SK-N-MC (cell line): ENCODE measurements at regions not wholly inside any gene's neighbourhood (a gene's known extent, or its start where the extent isn't known, plus 50 kb on each side); places are given as distances from the start of the nearest gene placed in this dataset.

ENCODE experiments used
- DNase-seq: peaks from one replicate; pipeline ENCODE4 v3.0.0-alpha.2; 2011; ENCODE audit warnings: low read depth, low spot score
- H3K27ac ChIP-seq: fragments of 200-600 bp; sonication (generic); 2 replicates; pipeline ENCODE4 v1.5.1; 2016; ENCODE audit warnings: mixed run types
- H3K36me3 ChIP-seq: fragments of 200-600 bp; sonication (generic); 2 replicates; pipeline ENCODE4 v1.6.1; 2017; ENCODE audit warnings: antibody characterized with exemption, low read length, mixed read lengths; ENCODE audit not compliant: insufficient read depth
- H3K4me3 ChIP-seq: fragments of 200-600 bp; sonication (generic); 2 replicates; pipeline ENCODE4 v1.5.1; 2016
- H3K9ac ChIP-seq: fragments of 200-600 bp; sonication (generic); 2 replicates; pipeline ENCODE4 v1.8.0; 2017; ENCODE audit warnings: mixed run types, mixed read lengths; ENCODE audit not compliant: insufficient read length
- H3K9me3 ChIP-seq: fragments of 200-600 bp; sonication (generic); 2 replicates; pipeline ENCODE4 v1.6.1; 2017; ENCODE audit warnings: low read depth, mild to moderate bottlenecking, antibody characterized with exemption, low read length, moderate library complexity, mixed read lengths
- EZH2 ChIP-seq: fragments of 200-600 bp; sonication (generic); IDR thresholded peaks from one replicate; pipeline ENCODE4 v1.6.1; 2017; ENCODE audit warnings: antibody characterized with exemption
- FOXP2 ChIP-seq: optimal IDR thresholded peaks from 2 replicates; pipeline ENCODE3; 2011; ENCODE audit warnings: mild to moderate bottlenecking, moderate library complexity; ENCODE audit not compliant: insufficient read depth; ENCODE audit errors: extremely low read length, control extremely low read depth
- POLR2AphosphoS5 ChIP-seq: IDR thresholded peaks from 2 replicates; pipeline ENCODE4 v1.6.1; 2012; ENCODE audit warnings: mild to moderate bottlenecking, low read depth, low read length, borderline replicate concordance

GRCh38 chr11:128067780-128068179 lies 519.6 kb downstream of the ETS1 start:
- no peak overlapping the region for H3K4me3 ChIP-seq

GRCh38 chr11:128066399-128066798 lies 521.0 kb downstream of the ETS1 start:
- no peak for DNase-seq
- Histone ChIP-seq H3K36me3 (no peaks in the 10 kb centered on the region), H3K27ac (no peak overlapping the region), H3K4me3 (no peak overlapping the region), H3K9ac (no peak overlapping the region), H3K9me3 (no peaks in the 10 kb centered on the region)
- TF ChIP-seq POLR2AphosphoS5 (no peak), EZH2 (no peak)

More at GRCh38 chr11:128067780-128068179, 519.6 kb downstream of the ETS1 start:
- no peaks in the 10 kb centered on the region for H3K9me3 ChIP-seq
- H3K36me3 ChIP-seq, result no peaks in the 10 kb centered on the region
- H3K9ac ChIP-seq, result no peak overlapping the region
- no peak overlapping the region for H3K27ac ChIP-seq
- DNase-seq, result no peak
- TF ChIP-seq POLR2AphosphoS5, result no peak
- TF ChIP-seq FOXP2, result no peak
- no peak for TF ChIP-seq EZH2

GRCh38 chr11:128061281-128061871 lies 526.0 kb downstream of the ETS1 start:
- Histone ChIP-seq H3K4me3 (no peak overlapping the region), H3K9ac (no peak overlapping the region), H3K36me3 (no peaks in the 10 kb centered on the region), H3K27ac (no peak overlapping the region), H3K9me3 (no peaks in the 10 kb centered on the region)
- DNase-seq, result no peak
- TF ChIP-seq POLR2AphosphoS5 (no peak), EZH2 (no peak), FOXP2 (no peak)

GRCh38 chr11:128058580-128059208 lies 528.7 kb downstream of the ETS1 start:
- Histone ChIP-seq H3K9me3 (no peaks in the 10 kb centered on the region), H3K4me3 (no peak overlapping the region), H3K36me3 (no peaks in the 10 kb centered on the region), H3K27ac (no peak overlapping the region), H3K9ac (no peak overlapping the region)
- no peak for DNase-seq
- TF ChIP-seq EZH2 (no peak), FOXP2 (no peak), POLR2AphosphoS5 (no peak)

- H3K9ac ChIP-seq, result no peak overlapping the region
- no peak overlapping the region for H3K4me3 ChIP-seq
- DNase-seq, result no peak
- no peaks in the 10 kb centered on the region for H3K36me3 ChIP-seq
- TF ChIP-seq FOXP2, result no peak
- no peak for TF ChIP-seq EZH2
- TF ChIP-seq POLR2AphosphoS5, result no peak
- no peak overlapping the region for H3K27ac ChIP-seq
- no peaks in the 10 kb centered on the region for H3K9me3 ChIP-seq
Observed at GRCh38 chr11:128057786-128058395, 529.5 kb downstream of the ETS1 start.

- Histone ChIP-seq H3K27ac (no peak overlapping the region), H3K36me3 (no peaks in the 10 kb centered on the region), H3K9me3 (no peaks in the 10 kb centered on the region), H3K4me3 (no peak overlapping the region), H3K9ac (no peak overlapping the region)
- TF ChIP-seq EZH2 (no peak), FOXP2 (no peak), POLR2AphosphoS5 (no peak)
- no peak for DNase-seq
Observed at GRCh38 chr11:128055576-128056217, 531.7 kb downstream of the ETS1 start.

GRCh38 chr11:128053981-128054931 lies 533.1 kb downstream of the ETS1 start:
- Histone ChIP-seq H3K9ac (no peak overlapping the region), H3K36me3 (no peaks in the 10 kb centered on the region), H3K4me3 (no peak overlapping the region), H3K27ac (no peak overlapping the region), H3K9me3 (no peaks in the 10 kb centered on the region)
- DNase-seq, result no peak
- TF ChIP-seq FOXP2 (no peak), POLR2AphosphoS5 (no peak), EZH2 (no peak)
